ENCODE measurements at regions not wholly inside any gene's neighbourhood (a gene's known extent, or its start where the extent isn't known, plus 50 kb on each side); places are given as distances from the start of the nearest gene placed in this dataset.

GRCh38 chr14:101409006-101409543, 152.2 kb upstream of the DIO3 start:
- TF ChIP-seq EZH2phosphoT487 (IDR thresholded peaks at IDR 0.05; ENCODE audit: low read depth) (no peak), CTCF (IDR thresholded peaks at IDR 0.05; ENCODE audit: low read depth, low read length) (no peak)

All from OCI-LY3 (cell line).